ENCODE measurements at regions not wholly inside any gene's neighbourhood (a gene's known extent, or its start where the extent isn't known, plus 50 kb on each side); places are given as distances from the start of the nearest gene placed in this dataset.

DNA sequence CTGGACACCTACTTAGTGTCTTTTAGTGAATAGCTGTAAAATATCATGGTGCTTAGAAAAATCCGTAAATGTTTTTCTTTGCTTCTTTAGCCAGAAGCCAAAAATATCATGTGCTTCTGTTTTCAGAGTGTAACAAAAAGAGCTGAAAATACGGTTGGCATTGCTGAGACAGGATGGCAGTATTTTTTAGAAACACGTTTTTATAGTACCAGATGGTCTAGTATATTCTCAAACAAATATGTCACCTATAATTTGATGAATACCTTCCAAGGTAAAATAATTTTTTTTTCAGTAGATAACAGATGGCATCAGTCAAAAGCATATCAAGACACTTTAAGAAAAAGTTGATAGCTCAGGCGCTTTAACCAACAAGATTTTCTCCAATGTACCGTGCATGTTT lies 326.6 kb downstream of the PHF14 start:
- Histone ChIP-seq H3K4me1 (no peaks in the 10 kb centered on the region), H3K4me3 (no peak overlapping the region), H3K27me3 (ENCODE audit: low read depth) (no peaks in the 10 kb centered on the region), H3K9me3 (no peaks in the 10 kb centered on the region), H3K27ac (no peak overlapping the region), H3K36me3 (no peaks in the 10 kb centered on the region)
- TF ChIP-seq, protein P1, sequence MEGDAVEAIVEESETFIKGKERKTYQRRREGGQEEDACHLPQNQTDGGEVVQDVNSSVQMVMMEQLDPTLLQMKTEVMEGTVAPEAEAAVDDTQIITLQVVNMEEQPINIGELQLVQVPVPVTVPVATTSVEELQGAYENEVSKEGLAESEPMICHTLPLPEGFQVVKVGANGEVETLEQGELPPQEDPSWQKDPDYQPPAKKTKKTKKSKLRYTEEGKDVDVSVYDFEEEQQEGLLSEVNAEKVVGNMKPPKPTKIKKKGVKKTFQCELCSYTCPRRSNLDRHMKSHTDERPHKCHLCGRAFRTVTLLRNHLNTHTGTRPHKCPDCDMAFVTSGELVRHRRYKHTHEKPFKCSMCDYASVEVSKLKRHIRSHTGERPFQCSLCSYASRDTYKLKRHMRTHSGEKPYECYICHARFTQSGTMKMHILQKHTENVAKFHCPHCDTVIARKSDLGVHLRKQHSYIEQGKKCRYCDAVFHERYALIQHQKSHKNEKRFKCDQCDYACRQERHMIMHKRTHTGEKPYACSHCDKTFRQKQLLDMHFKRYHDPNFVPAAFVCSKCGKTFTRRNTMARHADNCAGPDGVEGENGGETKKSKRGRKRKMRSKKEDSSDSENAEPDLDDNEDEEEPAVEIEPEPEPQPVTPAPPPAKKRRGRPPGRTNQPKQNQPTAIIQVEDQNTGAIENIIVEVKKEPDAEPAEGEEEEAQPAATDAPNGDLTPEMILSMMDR (IDR thresholded peaks at IDR 0.05) = no peak
- ATAC-seq = no peak
- intact Hi-C loops (cut with DNase I) = no loop called here
- no peak for DNase-seq

DNA sequence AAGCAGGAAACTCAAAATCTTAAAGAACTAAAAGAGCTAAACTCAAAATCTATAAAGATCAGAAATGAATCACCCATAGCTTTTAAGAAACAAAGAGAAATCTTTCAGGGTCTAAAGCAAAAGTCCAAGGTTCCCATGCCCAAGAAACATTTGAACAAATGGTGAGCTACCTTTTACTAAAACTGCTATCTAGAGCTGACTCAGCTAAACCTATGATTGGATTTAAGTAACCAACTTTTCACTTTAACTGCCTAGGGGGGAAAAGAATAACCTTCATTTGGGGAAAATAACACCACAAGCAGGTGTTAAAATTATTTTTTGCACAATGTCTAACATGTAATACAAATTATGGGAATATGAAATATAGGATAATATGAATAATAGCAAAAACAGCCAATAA lies 328.4 kb downstream of the PHF14 start:
- no peak for ATAC-seq
- TF ChIP-seq, protein P1 (IDR thresholded peaks at IDR 0.05) = no peak
- no peaks in the 10 kb centered on the region for H3K36me3 ChIP-seq
- H3K4me3 ChIP-seq = no peak overlapping the region
- no peaks in the 10 kb centered on the region for H3K9me3 ChIP-seq
- no peaks in the 10 kb centered on the region for H3K27me3 ChIP-seq (ENCODE audit: low read depth)
- H3K4me1 ChIP-seq = no peaks in the 10 kb centered on the region
- intact Hi-C loops (cut with DNase I) = no loop called here
- no peak for DNase-seq
- no peak overlapping the region for H3K27ac ChIP-seq

GRCh38 chr7:11313801-11314200 lies 340.1 kb downstream of the PHF14 start:
- intact Hi-C loops (cut with DNase I) = no loop called here
- H3K36me3 ChIP-seq = no peaks in the 10 kb centered on the region
- ATAC-seq (no peak), DNase-seq (no peak)
- no peak overlapping the region for H3K27ac ChIP-seq
- no peak overlapping the region for H3K4me3 ChIP-seq
- no peaks in the 10 kb centered on the region for H3K27me3 ChIP-seq (ENCODE audit: low read depth)
- no peaks in the 10 kb centered on the region for H3K9me3 ChIP-seq
- TF ChIP-seq, protein P1 (IDR thresholded peaks at IDR 0.05) = no peak
- H3K4me1 ChIP-seq = no peaks in the 10 kb centered on the region

DNA sequence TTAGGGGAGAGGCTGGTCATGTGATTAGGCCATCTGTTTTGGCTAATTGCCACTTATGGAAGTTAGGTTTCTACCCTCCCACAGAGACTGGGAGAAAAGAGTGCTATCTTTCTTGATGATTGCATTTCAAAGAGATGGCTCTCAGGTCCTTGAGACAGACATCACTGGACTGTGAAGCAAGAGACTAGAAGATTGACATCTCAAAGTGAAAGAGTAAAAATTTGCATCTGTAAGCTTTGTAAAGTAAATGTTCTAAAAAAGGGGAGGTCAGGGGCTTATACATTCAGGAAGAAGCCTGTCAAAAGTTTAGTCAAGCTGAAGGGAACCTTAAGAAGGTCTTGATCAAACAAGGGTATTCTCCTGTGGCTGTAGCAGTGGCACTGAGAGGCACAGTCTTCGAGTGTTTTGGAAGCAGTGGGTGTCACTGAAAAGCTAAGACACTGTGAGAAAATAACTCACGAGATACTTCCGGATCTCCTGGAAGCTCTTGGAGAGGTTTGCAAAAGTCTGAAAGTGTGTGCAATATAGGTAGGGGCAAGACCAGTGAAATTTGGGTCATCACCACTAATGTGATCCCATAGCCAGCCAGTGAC lies 342.1 kb downstream of the PHF14 start:
- no peak overlapping the region for H3K27ac ChIP-seq
- no peak overlapping the region for H3K4me3 ChIP-seq
- ATAC-seq (no peak), DNase-seq (no peak)
- no peaks in the 10 kb centered on the region for H3K9me3 ChIP-seq
- intact Hi-C loops (cut with DNase I) = no loop called here
- no peaks in the 10 kb centered on the region for H3K4me1 ChIP-seq
- H3K27me3 ChIP-seq (ENCODE audit: low read depth) = no peaks in the 10 kb centered on the region
- TF ChIP-seq, protein P1 (IDR thresholded peaks at IDR 0.05) = no peak
- H3K36me3 ChIP-seq = no peaks in the 10 kb centered on the region

- Histone ChIP-seq H3K9me3 (no peaks in the 10 kb centered on the region), H3K4me3 (no peak overlapping the region), H3K4me1 (no peaks in the 10 kb centered on the region), H3K36me3 (no peaks in the 10 kb centered on the region), H3K27ac (no peak overlapping the region), H3K27me3 (ENCODE audit: low read depth) (no peaks in the 10 kb centered on the region)
- intact Hi-C loops (cut with DNase I) = no loop called here
- TF ChIP-seq, protein P1 (IDR thresholded peaks at IDR 0.05) = no peak
- ATAC-seq = no peak
- no peak for DNase-seq
Observed at GRCh38 chr7:11317766-11318165, 344.1 kb downstream of the PHF14 start.

All from lower lobe of right lung (tissue), 2 donors.